Anterior cingulate cortex (tissue), 58 donors: ENCODE measurements at regions not wholly inside any gene's neighbourhood (a gene's known extent, or its start where the extent isn't known, plus 50 kb on each side); places are given as distances from the start of the nearest gene placed in this dataset.

Experiments
- DNase-seq, 58 donors: peaks; one replicate each; lab custom pipeline; 2025; lab: John Stamatoyannopoulos, UW

- DNase-seq: no peak
Observed at GRCh38 chr10:107733328-107734130, 569.0 kb upstream of the SORCS1 start.

- DNase-seq: no peak
Observed at GRCh38 chr10:107732045-107732444, 567.5 kb upstream of the SORCS1 start.

- DNase-seq: no peak
Observed at GRCh38 chr10:107728807-107729206, 564.3 kb upstream of the SORCS1 start.

- no peak for DNase-seq
Observed at GRCh38 chr10:107727767-107728317, 563.3 kb upstream of the SORCS1 start.

- no peak for DNase-seq
Observed at GRCh38 chr10:107718864-107719263, 554.4 kb upstream of the SORCS1 start.

- no peak for DNase-seq
Observed at GRCh38 chr10:107717046-107717445, 552.5 kb upstream of the SORCS1 start.

GRCh38 chr10:107715565-107715964 is 551.1 kb upstream of the SORCS1 start:
- no peak for DNase-seq

- no peak for DNase-seq
Observed at GRCh38 chr10:107708981-107709380, 544.5 kb upstream of the SORCS1 start.

- DNase-seq: peak in 1 of 58 donors; percentile 4
Observed at GRCh38 chr10:107706096-107706725, 541.7 kb upstream of the SORCS1 start.

GRCh38 chr10:107701943-107702342 is 537.4 kb upstream of the SORCS1 start:
- DNase-seq: no peak

GRCh38 chr10:107692072-107692471 is 527.6 kb upstream of the SORCS1 start:
- no peak for DNase-seq

- no peak for DNase-seq
Observed at GRCh38 chr10:107689323-107689722, 524.8 kb upstream of the SORCS1 start.

- no peak for DNase-seq
Observed at GRCh38 chr10:107687701-107688100, 523.2 kb upstream of the SORCS1 start.

GRCh38 chr10:107686095-107686494 is 521.6 kb upstream of the SORCS1 start:
- peak in 8 of 58 donors; percentile 0 to 14 (median 4) for DNase-seq

GRCh38 chr10:107671960-107672359 is 507.5 kb upstream of the SORCS1 start:
- DNase-seq: no peak

GRCh38 chr10:107666214-107666613 is 501.7 kb upstream of the SORCS1 start:
- no peak for DNase-seq

GRCh38 chr10:107665459-107665858 is 501.0 kb upstream of the SORCS1 start:
- DNase-seq: no peak

GRCh38 chr10:107657851-107658250 is 493.3 kb upstream of the SORCS1 start:
- no peak for DNase-seq

GRCh38 chr10:107656932-107657331 is 492.4 kb upstream of the SORCS1 start:
- no peak for DNase-seq

- DNase-seq: peak in 2 of 58 donors; percentile 1
Observed at GRCh38 chr10:107653832-107654287, 489.4 kb upstream of the SORCS1 start.

GRCh38 chr10:107650939-107651338 is 486.4 kb upstream of the SORCS1 start:
- DNase-seq: no peak

GRCh38 chr10:107649249-107649648 is 484.7 kb upstream of the SORCS1 start:
- no peak for DNase-seq
